ENCODE measurements at regions not wholly inside any gene's neighbourhood (a gene's known extent, or its start where the extent isn't known, plus 50 kb on each side); places are given as distances from the start of the nearest gene placed in this dataset.

GRCh38 chr1:18547460-18547859, 66.7 kb downstream of the KLHDC7A start:
- TF ChIP-seq CTCF (IDR thresholded peaks at IDR 0.05) (no peak), POLR2A (IDR thresholded peaks at IDR 0.05) (no peak)
